Caco-2 (cell line): ENCODE measurements at regions not wholly inside any gene's neighbourhood (a gene's known extent, or its start where the extent isn't known, plus 50 kb on each side); places are given as distances from the start of the nearest gene placed in this dataset.

Experiments
- BruUV-seq: library from RNA; stranded (reverse); fragments of 400-500 nt; replicated peaks from 2 replicates; lab custom pipeline; 2021; lab: Mats Ljungman, UMichigan
- CTCF ChIA-PET: fragments of 300-600 bp; sonication (Branson Sonifier 250); formaldehyde crosslinking; loops from one replicate; lab custom pipeline; 2022; ENCODE audit warnings: antibody characterized with exemption; lab: Charles Lee
- POLR2A ChIA-PET: fragments of 300-600 bp; sonication (Branson Sonifier 250); formaldehyde crosslinking; loops from one replicate; lab custom pipeline; 2022; ENCODE audit warnings: antibody characterized with exemption; lab: Charles Lee
- DNase-seq, 2 experiments: peaks; one replicate each; pipeline versions ENCODE4 v3.0.0 to v3.0.0-alpha.2; 2020 to 2022
- H3K27me3 ChIP-seq: replicated peaks from 2 replicates; pipeline ENCODE4 v1.6.0; 2011; ENCODE audit warnings: low read length; ENCODE audit not compliant: control insufficient read depth, insufficient read depth
- H3K36me3 ChIP-seq: 2 replicates; pipeline ENCODE4 v1.5.1; 2011; ENCODE audit warnings: low read length; ENCODE audit not compliant: control insufficient read depth, insufficient read depth
- H3K4me1 ChIP-seq: fragments of 250-450 bp; sonication (Bioruptor Pico); 2 replicates; pipeline ENCODE4 v1.5.1; 2020; ENCODE audit warnings: mild to moderate bottlenecking
- H3K4me3 ChIP-seq: 2 replicates; pipeline ENCODE4 v1.5.1; 2011; ENCODE audit warnings: low read depth, mild to moderate bottlenecking, control low read depth, low read length
- H3K9me3 ChIP-seq: fragments of 250-450 bp; sonication (Bioruptor Pico); 2 replicates; pipeline ENCODE4 v1.5.1; 2020; ENCODE audit warnings: mild to moderate bottlenecking, moderate library complexity
- H3K27ac Mint-ChIP-seq: one replicate; pipeline ENCODE4 v1.8.0; 2022; ENCODE audit warnings: mixed read lengths; ENCODE audit not compliant: unreplicated experiment
- H3K27me3 Mint-ChIP-seq: one replicate; pipeline ENCODE4 v1.8.0; 2022; ENCODE audit warnings: mixed read lengths; ENCODE audit not compliant: insufficient read depth, unreplicated experiment
- H3K36me3 Mint-ChIP-seq: one replicate; pipeline ENCODE4 v1.8.0; 2022; ENCODE audit warnings: mild to moderate bottlenecking, mixed read lengths; ENCODE audit not compliant: insufficient read depth, unreplicated experiment
- H3K4me1 Mint-ChIP-seq: one replicate; pipeline ENCODE4 v1.8.0; 2022; ENCODE audit warnings: low read depth, mixed read lengths; ENCODE audit not compliant: unreplicated experiment
- H3K4me3 Mint-ChIP-seq: one replicate; pipeline ENCODE4 v1.8.0; 2022; ENCODE audit warnings: mild to moderate bottlenecking, moderate library complexity, mixed read lengths; ENCODE audit not compliant: unreplicated experiment
- H3K9me3 Mint-ChIP-seq: one replicate; pipeline ENCODE4 v1.8.0; 2022; ENCODE audit warnings: mixed read lengths; ENCODE audit not compliant: unreplicated experiment
- CTCF ChIP-seq, 2 experiments: fragments of 200-600 bp in 1 of 2; IDR thresholded peaks; 1 replicate in 1 of 2; 2 replicates in 1 of 2; pipeline versions ENCODE4 v1.5.1 to v1.8.0; 2011 to 2022; ENCODE audit warnings: antibody characterized with exemption in 1 of 2, control low read depth in 1 of 2, inconsistent platforms in 1 of 2, low read depth in 1 of 2, low read length in 1 of 2, mild to moderate bottlenecking in 1 of 2, moderate library complexity in 1 of 2; ENCODE audit not compliant: insufficient read depth in 1 of 2, severe bottlenecking in 1 of 2, unreplicated experiment in 1 of 2
- intact Hi-C: fragments of 100-400 bp; cut with micrococcal nuclease; formaldehyde crosslinking; loops from one replicate; pipeline ENCODE4 v1.10.0; 2022; ENCODE audit not compliant: unreplicated experiment

GRCh38 chr4:14566518-14566917, 435.8 kb upstream of the CPEB2 start:
- Mint-ChIP-seq H3K4me3 (no peak overlapping the region), H3K27me3 (no peaks in the 10 kb centered on the region), H3K4me1 (no peaks in the 10 kb centered on the region), H3K27ac (no peak overlapping the region), H3K9me3 (peaks cover 9% of the 10 kb centered on the region), H3K36me3 (no peaks in the 10 kb centered on the region)
- Histone ChIP-seq H3K4me3 (no peak overlapping the region), H3K27me3 (no peaks in the 10 kb centered on the region), H3K36me3 (no peaks in the 10 kb centered on the region), H3K4me1 (no peaks in the 10 kb centered on the region), H3K9me3 (no peaks in the 10 kb centered on the region; the same call in 1 of the 2 replicates)
- CTCF ChIA-PET, result no interaction called here
- no peak for DNase-seq
- POLR2A ChIA-PET, result no interaction called here
- BruUV-seq, result no TSS peak
- TF ChIP-seq CTCF (IDR thresholded peaks at IDR 0.05; ENCODE audit: insufficient read depth in 1 of 2, low read depth in 1 of 2, low read length in 1 of 2, severe bottlenecking in 1 of 2, unreplicated experiment in 1 of 2), result no peak
- intact Hi-C loops, result no loop called here

- no peak overlapping the region for H3K27ac Mint-ChIP-seq
- no peak overlapping the region for H3K4me3 ChIP-seq
- no peaks in the 10 kb centered on the region for H3K27me3 ChIP-seq
- no peaks in the 10 kb centered on the region for H3K27me3 Mint-ChIP-seq
- ChIA-PET CTCF (no interaction called here), POLR2A (no interaction called here)
- no peak overlapping the region for H3K4me3 Mint-ChIP-seq
- TF ChIP-seq CTCF (IDR thresholded peaks at IDR 0.05; ENCODE audit: insufficient read depth in 1 of 2, low read depth in 1 of 2, low read length in 1 of 2, severe bottlenecking in 1 of 2, unreplicated experiment in 1 of 2), result no peak
- H3K36me3 Mint-ChIP-seq, result no peaks in the 10 kb centered on the region
- BruUV-seq, result no TSS peak
- no peaks in the 10 kb centered on the region; the same call in 1 of the 2 replicates for H3K9me3 ChIP-seq
- intact Hi-C loops, result no loop called here
- DNase-seq, result no peak
- H3K9me3 Mint-ChIP-seq, result peaks cover 9% of the 10 kb centered on the region
- H3K4me1 Mint-ChIP-seq, result no peaks in the 10 kb centered on the region
- no peaks in the 10 kb centered on the region for H3K4me1 ChIP-seq
- H3K36me3 ChIP-seq, result no peaks in the 10 kb centered on the region
These were observed 433.9 kb upstream of the CPEB2 start for GRCh38 chr4:14568351-14568750.

- H3K9me3 ChIP-seq, result no peaks in the 10 kb centered on the region
- H3K27ac Mint-ChIP-seq, result no peak overlapping the region
- H3K9me3 Mint-ChIP-seq, result no peaks in the 10 kb centered on the region
- H3K27me3 Mint-ChIP-seq, result no peaks in the 10 kb centered on the region
- no peak for DNase-seq
- H3K27me3 ChIP-seq, result no peaks in the 10 kb centered on the region
- no peaks in the 10 kb centered on the region for H3K4me1 ChIP-seq
- no peaks in the 10 kb centered on the region for H3K36me3 Mint-ChIP-seq
- no peaks in the 10 kb centered on the region for H3K36me3 ChIP-seq
- H3K4me1 Mint-ChIP-seq, result no peaks in the 10 kb centered on the region
- intact Hi-C loops, result no loop called here
- no peak overlapping the region for H3K4me3 ChIP-seq
- TF ChIP-seq CTCF (IDR thresholded peaks at IDR 0.05; ENCODE audit: insufficient read depth in 1 of 2, low read depth in 1 of 2, low read length in 1 of 2, severe bottlenecking in 1 of 2, unreplicated experiment in 1 of 2), result no peak
- ChIA-PET POLR2A (no interaction called here), CTCF (no interaction called here)
- H3K4me3 Mint-ChIP-seq, result no peak overlapping the region
- no TSS peak for BruUV-seq
These were observed 427.0 kb upstream of the CPEB2 start for GRCh38 chr4:14575289-14575688.
